HG03460 (cell line): ENCODE measurements at regions not wholly inside any gene's neighbourhood (a gene's known extent, or its start where the extent isn't known, plus 50 kb on each side); places are given as distances from the start of the nearest gene placed in this dataset.
A peak's percentile ranks its signal among the peaks of the same experiment; 100 is the strongest.
"Not testable (repeated sequence)": the region's sequence is repeated elsewhere in the genome, so short reads cannot be mapped to it uniquely, and the experiment has no call there.

ENCODE experiments used
- ATAC-seq: cut with Tn5 transposase; IDR thresholded peaks from one replicate; pipeline ENCODE4 v1.9.1; 2021; ENCODE audit not compliant: unreplicated experiment

DNA sequence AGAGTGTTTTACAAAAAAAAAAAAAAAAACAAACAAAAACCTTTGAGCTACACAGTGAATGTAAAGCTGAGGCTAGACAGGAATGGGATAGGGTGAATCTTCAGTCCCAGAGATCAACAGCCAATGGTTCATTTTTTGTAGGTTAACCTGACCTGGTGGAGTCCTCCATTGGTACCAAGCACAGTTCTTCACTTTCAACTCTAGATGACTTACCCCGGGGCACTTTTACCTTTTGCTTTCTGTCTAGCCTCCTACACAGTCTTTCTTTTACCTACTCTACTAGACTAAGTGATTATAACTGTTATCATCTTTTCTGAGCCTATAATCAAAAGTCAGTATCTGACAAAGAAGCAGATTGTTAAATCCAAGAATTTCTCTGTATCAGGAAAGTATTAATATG, 50.9 kb downstream of the ANXA2R start:
- no peak for ATAC-seq

GRCh38 chr5:42988568-42988967, 51.6 kb downstream of the ANXA2R start:
- no peak for ATAC-seq

- ATAC-seq: no peak
Observed at GRCh38 chr5:42985129-42986037, 54.7 kb downstream of the ANXA2R start.

GRCh38 chr5:42984307-42984706, 55.8 kb downstream of the ANXA2R start:
- ATAC-seq: no peak

DNA sequence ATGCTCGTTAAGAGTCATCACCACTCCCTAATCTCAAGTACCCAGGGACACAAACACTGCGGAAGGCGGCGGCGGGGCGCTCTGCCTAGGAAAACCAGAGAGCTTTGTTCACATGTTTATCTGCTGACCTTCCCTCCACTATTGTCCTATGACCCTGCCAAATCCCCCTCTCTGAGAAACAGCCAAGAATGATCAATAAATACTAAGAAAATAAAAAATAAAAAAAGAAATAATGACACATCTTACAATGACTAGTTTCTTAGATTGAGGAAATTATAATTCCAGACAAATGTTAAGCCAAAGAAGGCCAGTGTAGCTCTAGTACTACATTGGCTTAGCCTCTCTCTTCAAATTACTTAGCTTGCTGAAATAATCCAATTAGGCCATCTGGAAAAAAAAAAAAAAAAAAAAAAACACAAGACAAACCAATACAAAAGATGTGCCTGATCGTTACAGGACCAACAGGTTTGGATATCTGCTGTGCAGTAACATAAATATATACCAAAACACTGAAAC, 58.0 kb downstream of the ANXA2R start:
- ATAC-seq: no peak

DNA sequence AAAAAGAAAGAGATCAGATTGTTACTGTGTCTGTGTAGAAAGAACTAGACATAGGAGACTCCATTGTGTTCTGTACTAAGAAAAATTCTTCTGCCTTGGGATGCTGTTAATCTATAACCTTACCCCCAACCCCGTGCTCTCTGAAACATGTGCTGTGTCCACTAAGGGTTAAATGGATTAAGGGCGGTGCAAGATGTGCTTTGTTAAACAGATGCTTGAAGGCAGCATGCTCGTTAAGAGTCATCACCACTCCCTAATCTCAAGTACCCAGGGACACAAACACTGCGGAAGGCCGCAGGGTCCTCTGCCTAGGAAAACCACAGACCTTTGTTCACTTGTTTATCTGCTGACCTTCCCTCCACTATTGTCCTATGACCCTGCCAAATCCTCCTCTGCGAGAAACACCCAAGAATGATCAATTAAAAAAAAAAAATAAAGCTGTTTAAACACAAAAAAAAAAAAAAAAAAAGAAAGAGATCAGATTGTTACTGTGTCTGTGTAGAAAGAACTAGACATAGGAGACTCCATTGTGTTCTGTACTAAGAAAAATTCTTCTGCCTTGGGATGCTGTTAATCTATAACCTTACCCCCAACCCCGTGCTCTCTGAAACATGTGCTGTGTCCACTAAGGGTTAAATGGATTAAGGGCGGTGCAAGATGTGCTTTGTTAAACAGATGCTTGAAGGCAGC, 58.6 kb downstream of the ANXA2R start:
- ATAC-seq: not testable (repeated sequence)

GRCh38 chr5:42981015-42981414, 59.1 kb downstream of the ANXA2R start:
- ATAC-seq: not testable (repeated sequence)

DNA sequence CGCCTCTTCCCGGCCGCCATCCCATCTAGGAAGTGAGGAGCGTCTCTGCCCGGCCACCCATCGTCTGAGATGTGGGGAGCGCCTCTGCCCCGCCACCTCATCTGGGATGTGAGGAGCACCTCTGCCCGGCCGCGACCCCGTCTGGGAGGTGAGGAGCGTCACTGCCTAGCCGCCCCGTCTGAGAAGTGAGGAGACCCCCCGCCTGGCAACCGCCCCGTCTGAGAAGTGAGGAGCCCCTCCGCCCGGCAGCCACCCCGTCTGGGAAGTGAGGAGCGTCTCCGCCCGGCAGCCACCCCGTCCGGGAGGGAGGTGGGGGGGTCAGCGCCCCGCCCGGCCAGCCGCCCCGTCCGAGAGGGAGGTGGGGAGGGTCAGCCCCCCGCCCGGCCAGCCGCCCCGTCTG, 59.7 kb downstream of the ANXA2R start:
- not testable (repeated sequence) for ATAC-seq

- ATAC-seq: not testable (repeated sequence)
Observed at GRCh38 chr5:42979242-42979641, 60.9 kb downstream of the ANXA2R start.

- no peak for ATAC-seq
Observed at GRCh38 chr5:42974536-42974935, 65.6 kb downstream of the ANXA2R start.

- ATAC-seq: no peak
Observed at GRCh38 chr5:42970636-42971559, 69.2 kb downstream of the ANXA2R start.

GRCh38 chr5:42965934-42966333, 74.2 kb downstream of the ANXA2R start:
- ATAC-seq: no peak

GRCh38 chr5:42963412-42963811, 76.7 kb downstream of the ANXA2R start:
- no peak for ATAC-seq

- no peak for ATAC-seq
Observed at GRCh38 chr5:42962124-42962523, 78.0 kb downstream of the ANXA2R start.

- ATAC-seq: no peak
Observed at GRCh38 chr5:42960506-42960905, 79.6 kb downstream of the ANXA2R start.

DNA sequence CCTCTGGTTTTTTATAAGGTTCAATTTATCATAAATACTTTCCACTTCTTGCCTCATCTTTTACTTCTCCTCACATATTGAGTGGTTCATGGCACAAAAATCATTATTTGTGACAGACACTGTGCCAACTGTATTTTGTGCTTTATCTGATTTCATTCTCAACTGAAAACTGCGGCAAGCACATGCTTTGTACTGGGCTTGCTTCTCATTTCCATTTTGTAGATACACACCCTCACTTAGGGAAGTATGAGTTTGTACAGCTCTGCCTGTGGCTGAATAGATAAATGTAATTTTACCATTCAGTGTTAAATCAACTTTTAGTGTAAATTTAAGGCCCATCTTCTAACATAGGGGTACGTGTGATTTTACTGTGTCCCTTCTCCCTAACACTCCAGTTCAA, 83.6 kb downstream of the ANXA2R start:
- ATAC-seq: no peak

GRCh38 chr5:42953041-42953440, 87.1 kb downstream of the ANXA2R start:
- no peak for ATAC-seq

GRCh38 chr5:42952578-42952974, 87.5 kb downstream of the ANXA2R start:
- no peak for ATAC-seq

- peak; percentile 32 for ATAC-seq
Observed at GRCh38 chr5:42951293-42951840, 88.8 kb downstream of the ANXA2R start.

DNA sequence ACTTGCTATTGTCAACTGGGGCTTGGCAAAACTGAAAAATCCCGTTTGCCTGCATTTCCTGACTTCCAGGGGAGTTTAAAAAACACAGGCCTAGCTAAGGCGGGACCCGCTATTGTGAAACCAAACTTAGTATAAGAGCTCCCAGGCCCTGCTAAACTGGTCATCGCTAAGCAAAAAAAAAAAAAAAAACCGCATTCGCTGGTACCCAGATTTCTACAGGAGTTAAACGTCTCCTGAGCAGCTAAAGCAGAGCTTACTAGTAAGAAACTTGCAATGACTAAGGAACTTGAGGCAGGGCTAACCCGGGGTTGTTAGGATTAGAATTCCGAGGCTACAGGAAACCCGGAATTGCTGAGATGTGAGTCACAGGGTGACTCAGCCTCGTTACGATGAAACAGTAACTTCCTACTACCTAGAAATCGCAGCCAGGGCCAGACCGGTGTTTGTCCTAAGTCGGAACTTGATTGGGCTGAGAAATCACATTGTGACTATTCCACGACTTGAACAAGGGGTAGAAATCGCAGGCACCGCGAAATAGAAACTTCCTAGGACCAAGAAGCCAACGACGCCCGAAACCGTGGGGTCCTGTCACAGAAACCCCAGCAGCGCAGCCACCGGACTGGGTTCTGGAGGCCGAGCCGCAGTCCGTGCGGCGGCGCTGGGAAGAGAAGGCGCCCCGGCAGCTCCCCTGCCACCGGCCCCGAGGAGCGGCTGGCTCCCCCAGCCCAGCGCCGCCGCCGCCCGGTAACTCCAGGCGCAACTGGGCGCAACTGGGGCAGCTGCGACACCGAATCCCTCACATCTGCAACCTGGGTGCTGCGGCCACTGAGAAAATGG, 89.4 kb downstream of the ANXA2R start:
- ATAC-seq: peak; percentile 36
